HG02759 (cell line): ENCODE measurements at regions not wholly inside any gene's neighbourhood (a gene's known extent, or its start where the extent isn't known, plus 50 kb on each side); places are given as distances from the start of the nearest gene placed in this dataset.
"Not testable (repeated sequence)": the region's sequence is repeated elsewhere in the genome, so short reads cannot be mapped to it uniquely, and the experiment has no call there.

Experiments used
- ATAC-seq: cut with Tn5 transposase; IDR thresholded peaks from one replicate; pipeline ENCODE4 v1.9.1; 2021; ENCODE audit warnings: mild to moderate bottlenecking, moderate library complexity; ENCODE audit not compliant: unreplicated experiment

GRCh38 chr12:76653342-76653741 is 93.8 kb upstream of the OSBPL8 start:
- no peak for ATAC-seq

DNA sequence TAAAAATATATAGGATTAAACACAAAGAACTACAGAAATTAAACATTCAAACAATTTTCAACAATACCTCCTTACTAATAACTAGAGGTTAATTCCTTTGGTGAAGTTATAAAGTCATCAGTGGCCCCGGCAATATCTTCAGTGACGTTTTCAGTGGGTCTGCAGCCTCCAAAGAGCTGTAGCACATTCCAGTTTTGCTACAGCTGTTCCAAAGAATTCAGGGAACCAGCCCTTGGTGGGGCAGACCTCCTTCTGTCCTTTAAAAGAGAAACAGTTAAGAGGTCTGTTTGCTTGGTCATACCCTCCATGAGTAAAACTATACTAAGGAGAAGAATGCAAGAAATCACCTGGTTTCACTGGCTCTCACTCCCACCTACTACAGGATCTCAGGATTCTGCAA is 99.2 kb upstream of the ZDHHC17 start:
- no peak for ATAC-seq

DNA sequence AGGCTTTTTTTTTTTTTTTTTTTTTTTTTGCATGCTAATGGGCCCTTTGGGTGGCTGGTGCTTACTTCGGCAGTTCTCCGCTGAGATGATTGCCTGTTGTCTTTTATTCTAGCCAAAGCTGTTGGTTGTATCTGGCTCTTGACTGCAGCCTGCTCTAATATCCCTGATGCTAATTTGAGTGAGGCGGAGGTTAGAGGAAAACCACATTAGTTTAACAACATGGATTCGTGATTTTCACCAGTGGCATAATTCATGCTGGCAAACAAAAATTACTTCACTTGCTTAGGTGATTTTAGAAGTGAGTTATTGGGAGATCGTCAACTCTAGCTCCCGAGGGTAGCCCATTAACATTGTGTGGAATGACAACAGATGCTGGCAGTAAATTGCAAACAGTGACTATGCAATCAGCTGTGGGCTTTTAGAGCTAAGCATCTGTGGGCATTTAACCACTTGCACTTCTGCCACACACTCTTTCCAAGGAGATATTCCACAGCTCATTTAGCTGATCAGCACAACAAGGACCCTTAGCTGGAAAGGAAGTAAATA is 97.6 kb upstream of the ZDHHC17 start:
- no peak for ATAC-seq

- ATAC-seq = no peak
These were observed 93.9 kb upstream of the ZDHHC17 start for GRCh38 chr12:76669981-76670380.

- ATAC-seq = no peak
These were observed 93.1 kb upstream of the ZDHHC17 start for GRCh38 chr12:76670776-76671175.

DNA sequence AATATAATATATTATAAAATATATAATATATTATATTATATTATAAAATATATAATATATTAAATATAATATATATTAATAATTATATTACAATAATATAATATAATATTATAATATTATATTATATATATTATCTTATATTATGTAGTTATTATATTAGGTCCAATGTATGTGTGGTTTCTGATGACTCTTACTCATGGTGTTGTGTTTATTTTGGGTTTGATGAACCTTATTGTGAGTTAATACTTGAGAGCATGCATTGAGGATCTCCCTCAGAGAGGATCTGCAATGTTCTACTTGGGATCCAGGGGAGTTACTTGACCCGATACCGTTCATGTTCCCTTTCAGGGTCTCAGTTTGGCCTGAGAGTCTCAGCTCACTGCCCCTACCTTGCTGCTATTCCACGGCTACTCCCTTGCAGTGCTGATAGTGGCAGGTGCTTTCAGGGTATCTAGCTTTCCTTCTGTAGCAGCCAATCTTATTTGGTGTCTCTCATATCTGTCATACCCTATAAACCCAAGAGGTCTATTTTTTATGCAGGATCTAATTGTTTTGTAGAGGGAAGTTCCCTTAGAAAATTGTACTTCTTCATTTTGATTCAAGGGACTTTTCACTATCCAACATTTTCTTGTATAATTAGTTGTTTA is 89.1 kb upstream of the ZDHHC17 start:
- no peak for ATAC-seq

DNA sequence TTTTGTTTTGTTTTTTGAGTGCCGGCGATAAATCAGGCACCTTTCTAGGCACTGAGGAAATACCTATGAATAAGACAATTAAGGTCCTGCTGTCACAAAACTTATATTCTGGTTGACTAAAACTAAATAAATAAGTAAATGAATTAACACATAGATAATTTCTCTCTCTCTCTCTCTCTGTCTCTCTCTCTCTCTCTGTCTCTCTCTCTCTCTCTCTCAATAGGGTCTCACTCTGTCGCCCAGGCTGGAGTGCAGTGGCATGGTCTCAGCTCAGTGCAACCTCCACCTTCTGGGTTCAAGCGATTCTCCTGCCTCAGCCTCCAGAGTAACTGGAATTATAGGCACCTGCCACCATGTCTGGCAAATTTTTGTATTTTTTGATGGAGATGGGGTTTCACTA is 87.7 kb upstream of the ZDHHC17 start:
- not testable (repeated sequence) for ATAC-seq

GRCh38 chr12:76678992-76679391 is 84.9 kb upstream of the ZDHHC17 start:
- ATAC-seq = no peak

GRCh38 chr12:76679778-76680177 is 84.1 kb upstream of the ZDHHC17 start:
- no peak for ATAC-seq

DNA sequence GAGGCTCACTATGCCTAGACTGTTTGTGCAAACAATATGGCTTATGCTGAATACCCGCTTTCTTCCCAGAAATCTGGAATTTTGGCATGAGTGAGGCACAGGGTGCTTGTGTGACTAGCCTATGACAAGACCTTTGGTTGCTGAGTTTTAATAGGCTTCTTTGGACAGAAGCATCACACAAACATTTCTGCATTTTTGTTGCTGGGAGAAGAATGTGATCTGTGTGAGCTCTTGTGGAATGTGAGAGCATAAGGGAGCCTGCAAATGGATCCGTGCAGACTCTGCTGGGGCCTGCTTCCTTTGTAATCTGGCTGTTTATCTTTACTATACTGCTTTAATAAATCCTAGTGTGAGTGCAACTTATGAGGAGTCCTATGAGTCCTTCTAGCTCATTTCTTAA is 83.0 kb upstream of the ZDHHC17 start:
- no peak for ATAC-seq

GRCh38 chr12:76685246-76685678 is 78.7 kb upstream of the ZDHHC17 start:
- no peak for ATAC-seq

- no peak for ATAC-seq
These were observed 75.9 kb upstream of the ZDHHC17 start for GRCh38 chr12:76687981-76688380.

GRCh38 chr12:76688631-76689030 is 75.3 kb upstream of the ZDHHC17 start:
- no peak for ATAC-seq

- ATAC-seq = no peak
These were observed 72.8 kb upstream of the ZDHHC17 start for GRCh38 chr12:76690921-76691700.

- no peak for ATAC-seq
These were observed 71.1 kb upstream of the ZDHHC17 start for GRCh38 chr12:76692846-76693245.

- no peak for ATAC-seq
These were observed 69.5 kb upstream of the ZDHHC17 start for GRCh38 chr12:76694369-76694768.

DNA sequence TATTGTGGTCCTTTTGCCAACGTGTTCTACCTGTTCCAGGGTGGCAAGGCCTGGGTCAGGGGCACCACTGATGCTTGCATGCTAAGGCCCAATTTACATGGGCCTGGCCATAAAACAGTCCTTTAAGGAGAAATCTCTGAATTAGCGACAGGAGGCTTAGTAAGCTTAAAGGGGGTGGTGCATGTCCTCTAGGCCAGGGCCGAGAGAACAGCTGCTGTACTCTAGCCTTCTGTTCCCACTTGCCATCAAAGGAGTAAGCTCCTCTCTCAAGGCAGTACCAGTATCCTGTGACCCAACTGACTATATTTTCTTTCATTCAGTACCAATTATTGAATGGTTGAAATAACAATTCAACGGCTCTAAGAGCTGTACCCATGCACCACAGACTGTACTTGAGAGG is 67.7 kb upstream of the ZDHHC17 start:
- no peak for ATAC-seq

DNA sequence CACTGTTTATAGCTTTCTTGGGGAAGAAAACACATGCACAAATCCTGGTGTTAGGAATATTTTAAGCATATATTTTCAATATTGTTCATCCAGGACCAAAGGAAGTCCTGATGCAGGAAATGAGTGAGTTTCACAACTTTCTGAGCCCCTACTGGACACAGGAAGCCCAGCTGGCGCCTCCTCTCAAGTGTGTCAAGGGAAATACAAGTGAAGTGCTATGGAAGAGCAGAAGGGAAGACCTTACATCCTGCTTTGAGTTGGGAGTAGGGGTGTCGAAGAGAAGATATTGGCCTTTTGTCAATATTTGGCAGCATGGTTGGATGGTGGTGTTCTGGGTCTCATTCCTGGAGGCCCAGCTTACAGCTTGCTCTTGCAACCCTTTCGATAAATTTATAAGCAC is 66.1 kb upstream of the ZDHHC17 start:
- no peak for ATAC-seq

DNA sequence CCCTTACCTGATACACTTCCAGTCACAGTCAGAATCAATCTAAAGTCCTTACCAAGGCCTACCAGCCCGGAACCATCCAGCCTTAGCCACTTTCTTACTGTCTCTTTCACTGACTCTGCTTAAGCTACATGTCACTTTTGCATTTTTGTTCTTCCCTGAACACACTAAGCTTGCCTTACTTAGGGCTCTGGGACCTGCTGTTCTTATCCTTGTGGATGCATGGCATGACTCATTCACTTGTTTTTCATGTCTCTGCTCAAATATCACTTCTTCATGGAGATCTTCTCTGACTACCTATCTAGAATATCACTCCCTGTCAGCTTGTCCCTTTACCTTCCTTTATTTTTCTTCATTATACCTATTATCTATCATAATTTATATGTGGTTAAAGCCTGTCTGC is 65.6 kb upstream of the ZDHHC17 start:
- ATAC-seq = no peak

DNA sequence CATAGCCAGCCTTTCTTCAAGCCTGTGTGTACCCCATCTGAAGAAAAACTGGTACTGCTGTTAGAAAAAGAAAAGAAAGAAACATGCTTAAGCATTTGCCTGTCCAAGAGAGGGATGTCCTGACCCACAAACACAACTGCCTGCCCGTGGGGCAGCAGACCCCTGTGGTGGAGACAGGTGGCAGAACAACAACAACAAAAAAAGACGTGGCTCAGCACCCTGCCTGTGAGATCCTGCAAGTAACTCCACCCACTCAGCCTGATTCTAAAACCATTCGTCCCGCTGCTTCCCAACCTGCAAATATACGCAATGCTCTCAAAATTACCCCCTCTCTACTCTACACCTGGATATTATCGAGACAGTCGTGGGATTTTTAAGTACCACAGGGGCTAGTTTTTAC is 64.9 kb upstream of the ZDHHC17 start:
- ATAC-seq = no peak

DNA sequence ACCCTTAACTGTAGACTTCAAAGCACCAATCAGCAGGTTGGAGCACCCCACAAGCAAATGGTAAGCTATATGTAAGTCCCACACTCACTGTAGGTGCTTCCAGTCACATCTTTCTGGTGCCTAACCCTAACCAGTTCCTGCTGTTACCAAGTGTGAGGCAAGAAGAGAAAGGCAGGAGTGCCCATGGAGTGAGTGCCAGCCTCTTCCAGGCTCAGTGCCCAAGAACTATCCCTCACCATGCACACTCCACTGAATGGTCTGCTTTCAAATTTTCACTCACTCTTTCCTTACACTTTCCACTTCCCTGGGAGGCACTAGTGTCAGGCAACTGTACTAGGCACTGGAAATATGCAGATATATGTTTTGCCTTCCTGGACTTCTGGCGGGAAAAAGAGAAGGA is 62.2 kb upstream of the ZDHHC17 start:
- ATAC-seq = no peak

GRCh38 chr12:76702946-76703345 is 61.0 kb upstream of the ZDHHC17 start:
- ATAC-seq = no peak
